Central memory CD4-positive, alpha-beta T cell (primary cell): ENCODE measurements at regions not wholly inside any gene's neighbourhood (a gene's known extent, or its start where the extent isn't known, plus 50 kb on each side); places are given as distances from the start of the nearest gene placed in this dataset.

Source experiments
- DNase-seq: peaks from one replicate; pipeline ENCODE4 v3.0.0; 2022

DNA sequence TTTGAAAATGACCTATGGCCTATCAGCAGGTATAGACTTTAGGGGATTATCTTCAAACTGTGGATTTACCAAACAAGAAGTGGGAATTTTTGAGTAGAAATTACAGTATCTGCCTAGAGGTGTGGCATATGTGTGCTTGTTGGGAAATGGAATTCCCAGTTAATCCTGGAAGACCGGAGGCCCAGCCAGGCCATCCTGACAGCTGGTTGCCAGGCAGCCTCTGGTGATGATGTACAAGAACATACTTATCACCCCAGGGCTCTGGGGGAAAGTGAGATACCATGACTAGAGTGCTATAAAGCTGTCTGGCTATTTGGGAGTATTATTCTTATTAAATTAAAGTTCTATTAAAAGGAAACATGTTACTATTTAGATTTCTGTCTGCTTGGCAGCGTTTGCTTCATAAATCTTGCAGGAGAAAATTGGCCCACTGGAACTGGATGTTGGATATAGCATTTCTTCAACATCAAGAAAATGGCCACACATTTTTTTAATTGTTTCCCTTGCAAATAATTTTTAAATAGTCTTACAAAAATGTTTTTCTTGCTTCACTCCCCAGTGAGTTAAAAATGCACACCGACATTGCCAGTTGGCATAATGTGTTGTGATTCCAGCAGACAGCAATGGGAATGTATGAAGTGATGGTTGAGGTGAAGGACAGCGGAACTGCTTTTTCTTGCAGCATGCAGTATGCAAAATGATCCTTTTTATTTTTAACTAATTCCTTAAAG, 187.8 kb downstream of the MYLK4 start:
- no peak for DNase-seq

GRCh38 chr6:2560917-2561698, 189.6 kb downstream of the MYLK4 start:
- no peak for DNase-seq

DNA sequence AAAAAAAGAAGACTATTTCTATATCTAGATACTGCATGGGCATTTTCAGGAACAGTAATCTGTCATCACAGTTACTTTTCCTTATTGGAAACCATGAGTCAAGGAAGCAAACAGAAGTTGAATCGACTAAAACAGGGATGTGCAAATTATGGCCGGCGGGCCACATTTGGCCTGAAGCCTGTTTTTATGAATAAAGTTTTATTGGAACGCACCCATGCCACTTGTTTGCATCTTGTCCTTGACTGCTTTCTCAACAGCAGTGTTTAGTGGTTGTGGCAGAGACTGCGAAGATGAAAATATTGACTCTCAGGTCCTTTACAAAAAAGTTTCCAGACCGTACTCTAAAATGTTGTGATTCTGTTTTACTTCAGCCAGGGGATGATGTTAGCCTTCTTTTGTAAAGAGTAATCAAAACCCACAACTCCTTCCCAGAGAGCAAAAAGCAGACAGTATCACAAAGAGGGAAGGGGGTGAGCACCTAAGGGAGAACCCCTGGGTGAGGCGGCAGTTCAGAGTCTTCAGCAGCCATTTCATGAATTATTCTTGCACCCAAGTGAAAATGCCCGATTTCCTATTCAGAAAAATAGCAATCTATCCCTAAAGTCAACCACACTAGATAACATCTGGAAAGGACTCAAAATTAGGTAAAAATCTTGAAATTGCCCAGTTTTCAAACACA, 190.4 kb downstream of the MYLK4 start:
- DNase-seq: no peak

DNA sequence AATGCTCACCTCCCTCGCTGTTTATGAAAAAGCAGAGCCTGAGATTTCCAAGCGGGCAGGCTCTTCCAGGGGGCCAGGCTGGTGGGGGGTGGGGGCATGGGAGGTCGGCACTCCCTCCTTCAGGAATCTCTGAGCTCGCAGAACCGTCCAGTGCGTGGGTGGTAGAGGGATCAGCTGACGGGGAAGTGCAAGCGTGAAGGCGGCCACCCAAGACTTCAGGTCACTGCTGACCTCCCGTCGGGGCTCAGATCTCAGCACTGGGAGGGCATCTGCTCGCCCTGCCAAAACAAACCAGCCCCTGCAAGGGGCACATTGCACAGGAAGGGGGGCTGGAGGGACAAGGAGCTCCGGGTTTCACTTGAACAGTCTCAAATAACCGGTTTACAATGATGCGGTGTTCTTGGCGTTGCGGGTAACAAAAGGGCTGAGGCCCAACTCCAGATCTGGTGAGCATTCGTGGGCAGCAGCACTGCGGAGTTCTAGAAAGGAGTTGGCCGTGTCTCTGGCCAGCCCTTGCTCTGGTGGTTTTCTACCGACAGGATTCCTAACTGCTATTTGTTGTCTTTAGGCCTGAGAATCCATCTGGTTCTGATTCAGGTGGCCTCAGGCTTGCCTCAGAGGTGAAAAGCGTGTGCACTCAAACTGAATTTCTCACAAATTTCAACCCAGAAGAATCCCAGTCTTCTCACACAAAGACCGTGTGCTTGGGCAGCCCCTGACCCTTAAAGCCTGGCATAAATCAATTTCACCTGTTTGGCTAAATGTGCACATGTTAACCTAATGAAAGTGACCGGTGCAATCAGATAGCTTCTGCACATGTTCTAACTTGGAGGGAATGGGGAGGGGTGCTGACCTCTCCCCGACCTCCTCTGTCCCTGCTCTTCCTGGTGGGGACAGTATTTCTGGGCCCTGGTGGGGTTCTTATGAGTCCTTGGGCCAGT, 191.6 kb downstream of the MYLK4 start:
- no peak for DNase-seq

- DNase-seq: no peak
Measured at GRCh38 chr6:2558098-2558680, 192.5 kb downstream of the MYLK4 start.

DNA sequence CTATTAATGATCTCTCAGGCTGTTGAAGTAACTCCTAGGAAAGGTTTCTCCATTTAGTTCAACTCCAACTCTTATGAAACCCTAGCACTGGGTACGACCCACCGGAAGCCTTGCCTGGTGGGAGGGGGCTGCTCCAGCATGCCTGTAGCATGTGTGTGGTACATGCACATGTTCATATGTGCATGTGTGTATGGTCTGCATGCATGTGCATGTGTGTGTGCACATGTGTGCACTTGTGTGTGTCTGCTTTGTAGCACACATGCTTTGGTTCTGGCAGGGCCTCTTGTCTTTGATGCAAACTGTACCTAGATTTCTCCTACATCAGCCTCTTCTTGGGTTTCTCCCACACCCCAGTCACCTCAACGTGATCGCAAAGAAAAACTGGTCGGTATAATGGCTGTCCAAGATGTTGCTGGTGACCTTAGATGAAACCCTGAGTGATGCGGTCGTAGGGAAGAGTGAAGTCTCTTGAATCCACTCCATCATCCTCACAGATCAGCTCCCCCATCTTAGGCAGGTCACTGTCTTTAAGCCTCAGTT, 193.5 kb downstream of the MYLK4 start:
- DNase-seq: no peak

DNA sequence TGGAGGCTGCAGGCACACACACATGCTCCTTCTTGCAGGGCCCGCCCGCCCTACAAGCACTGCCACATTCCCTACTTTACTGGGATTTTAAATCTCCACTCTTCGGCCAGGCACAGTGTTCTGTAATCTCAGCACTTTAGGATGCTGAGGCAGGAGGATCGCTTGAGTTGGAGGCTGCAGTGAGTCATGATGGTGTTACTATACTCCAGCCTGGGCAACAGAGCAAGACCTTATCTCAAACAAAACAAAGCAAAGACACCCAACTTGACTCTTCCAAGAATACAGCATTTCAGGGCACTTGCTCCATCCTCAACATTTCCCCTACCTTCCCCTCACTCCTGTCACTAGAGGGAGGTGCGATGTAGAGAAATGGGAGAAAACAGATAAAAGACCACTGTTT, 194.0 kb downstream of the MYLK4 start:
- DNase-seq: no peak

DNA sequence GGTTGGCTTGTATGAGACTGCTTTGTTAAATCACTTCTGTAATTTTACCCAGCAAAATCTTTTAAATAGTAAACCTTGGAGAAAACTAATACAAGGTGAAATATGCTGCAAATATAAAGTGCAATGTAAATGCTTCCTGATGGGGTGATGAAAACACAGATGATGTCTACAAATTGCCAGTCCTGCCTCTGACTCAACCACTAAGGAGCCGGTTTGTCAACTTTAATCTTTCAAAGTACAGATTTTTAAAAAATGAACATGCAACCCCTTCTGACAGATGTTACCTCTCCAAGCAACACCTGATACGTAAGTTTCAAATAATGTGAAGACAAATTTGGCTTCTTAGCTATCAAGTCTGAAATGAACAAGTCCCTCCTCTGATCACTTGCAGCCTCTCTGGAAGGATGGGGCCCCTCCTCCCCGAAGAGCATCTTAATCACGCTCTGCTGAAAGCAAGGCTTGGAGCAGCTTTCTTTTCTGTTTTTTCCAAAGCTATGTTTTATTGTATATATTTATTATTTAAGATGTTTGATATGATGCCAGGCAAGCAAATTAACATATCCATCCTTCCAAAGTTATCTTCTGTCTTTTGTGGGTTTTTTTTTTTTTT, 196.0 kb downstream of the MYLK4 start:
- DNase-seq: no peak

GRCh38 chr6:2552526-2553154, 198.1 kb downstream of the MYLK4 start:
- DNase-seq: no peak

DNA sequence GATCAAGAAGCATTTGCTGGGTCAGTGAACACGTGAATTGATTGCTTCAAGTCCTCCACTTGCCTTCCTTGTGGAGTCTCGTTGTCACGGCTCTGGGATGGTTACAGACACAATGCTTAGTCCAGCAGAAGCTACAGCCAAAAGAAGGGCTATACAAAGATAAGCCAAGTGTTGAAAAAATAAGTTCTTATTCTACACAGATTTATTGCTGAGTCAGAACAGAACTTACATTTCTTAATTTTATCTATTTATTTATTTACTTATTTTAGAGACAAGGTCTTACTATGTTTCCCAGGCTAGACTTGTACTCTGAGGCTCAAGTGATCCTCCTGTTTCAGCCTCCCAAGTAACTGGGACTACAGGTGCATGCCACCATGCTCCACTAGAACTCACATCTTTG, 199.0 kb downstream of the MYLK4 start:
- DNase-seq: no peak

- no peak for DNase-seq
Measured at GRCh38 chr6:2550247-2550646, 200.5 kb downstream of the MYLK4 start.

GRCh38 chr6:2549834-2550233, 200.9 kb downstream of the MYLK4 start:
- no peak for DNase-seq

- no peak for DNase-seq
Measured at GRCh38 chr6:2547355-2547754, 203.4 kb downstream of the MYLK4 start.

GRCh38 chr6:2546901-2547300, 203.8 kb downstream of the MYLK4 start:
- no peak for DNase-seq

DNA sequence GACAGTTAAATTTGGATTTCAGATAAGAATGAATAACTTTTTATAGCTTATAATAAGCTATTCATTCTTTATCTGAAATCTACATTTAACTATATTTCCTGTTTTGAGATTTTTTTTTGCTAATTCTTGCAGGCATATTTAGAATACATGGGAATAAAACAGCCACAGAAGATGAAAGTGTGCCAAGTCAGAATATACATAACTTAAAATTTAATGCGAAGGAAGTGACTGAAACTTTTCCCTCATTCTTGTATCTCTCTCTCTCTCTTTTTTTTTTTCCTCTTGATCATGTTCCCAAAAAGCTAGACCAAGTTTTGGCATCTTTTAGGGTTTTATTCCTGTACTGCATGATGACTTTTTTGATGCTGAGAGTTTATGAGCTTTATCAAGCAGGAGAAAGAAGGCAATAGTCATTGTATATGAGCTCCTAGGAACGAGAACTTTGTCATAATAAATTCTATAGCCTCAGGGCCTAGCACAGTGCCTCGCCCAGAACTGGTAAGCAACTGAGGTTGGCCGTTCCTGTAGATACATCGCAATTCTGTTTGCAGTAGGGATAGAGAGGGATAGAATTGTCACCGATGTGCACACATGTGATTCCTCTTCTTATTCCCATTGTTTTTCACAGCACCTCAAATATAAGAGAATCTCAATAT, 205.2 kb downstream of the MYLK4 start:
- no peak for DNase-seq

GRCh38 chr6:2543321-2543720, 207.4 kb downstream of the MYLK4 start:
- no peak for DNase-seq

DNA sequence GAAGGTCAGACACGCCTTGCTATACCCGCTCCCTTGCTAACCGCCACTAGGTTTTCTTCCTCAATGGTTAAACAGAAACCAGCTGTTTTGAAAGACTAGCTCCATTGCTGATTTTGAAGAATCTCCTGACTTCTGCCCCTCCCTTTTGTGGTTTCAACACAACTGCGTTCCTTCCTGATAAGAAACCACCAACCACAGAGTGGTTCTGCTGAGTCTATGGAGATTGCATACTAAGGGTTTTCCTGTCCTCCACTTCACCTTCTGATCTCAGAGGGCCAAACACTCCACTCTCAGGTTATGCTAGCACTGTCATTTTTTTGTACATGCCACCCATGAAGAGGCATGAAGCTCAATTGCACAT, 207.9 kb downstream of the MYLK4 start:
- peak; percentile 76 for DNase-seq

GRCh38 chr6:2542101-2542857, 208.4 kb downstream of the MYLK4 start:
- no peak for DNase-seq

DNA sequence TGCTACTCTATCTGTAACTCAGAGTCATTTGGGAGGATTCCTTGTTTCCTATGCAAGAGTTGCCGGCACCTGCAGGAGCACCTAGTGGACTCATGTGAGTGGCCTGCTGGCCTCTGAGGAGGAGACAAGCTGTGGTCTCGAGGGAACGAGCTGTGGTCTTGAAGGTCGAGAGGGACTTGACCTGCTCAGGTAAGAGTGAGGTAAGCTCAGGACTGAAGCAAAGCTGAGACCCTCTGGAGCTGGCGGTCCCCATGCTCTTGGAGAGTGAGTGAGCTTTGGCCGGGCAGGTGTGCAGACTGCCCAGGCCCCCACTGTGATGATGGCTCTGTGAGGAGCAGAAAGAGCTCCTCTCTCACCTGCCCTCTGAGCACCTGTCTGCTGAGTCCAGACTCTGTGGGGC, 214.3 kb downstream of the MYLK4 start:
- DNase-seq: no peak

GRCh38 chr6:2535506-2535905, 215.2 kb downstream of the MYLK4 start:
- no peak for DNase-seq
